ENCODE measurements at regions not wholly inside any gene's neighbourhood (a gene's known extent, or its start where the extent isn't known, plus 50 kb on each side); places are given as distances from the start of the nearest gene placed in this dataset.

DNA sequence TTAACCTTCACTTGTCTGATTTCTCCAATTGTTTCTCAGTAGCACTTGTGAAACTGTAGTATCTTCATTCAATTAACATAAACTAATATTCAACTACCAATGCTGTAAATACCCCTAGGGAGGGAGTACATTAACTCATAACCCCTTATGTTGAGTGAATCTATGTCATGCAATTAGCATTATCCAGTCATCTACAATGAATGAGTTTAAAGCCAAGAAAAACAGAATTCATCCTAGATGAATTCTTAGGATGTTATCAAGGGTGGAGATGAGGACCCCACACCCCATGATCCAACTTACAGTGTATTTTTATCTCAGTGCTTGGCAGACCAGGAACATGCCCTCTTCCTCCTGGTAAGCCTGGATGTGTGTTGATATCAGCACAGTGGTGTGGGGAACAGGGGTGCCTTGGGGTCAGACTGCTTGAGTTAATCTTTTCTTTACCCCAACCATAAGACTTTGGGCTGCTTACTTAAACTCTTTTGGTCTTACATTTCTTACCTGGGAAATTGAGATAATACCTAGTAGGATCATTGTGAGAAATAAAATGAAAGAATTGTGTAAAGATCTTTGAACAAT is 62.1 kb upstream of the SCOC start:
- TF ChIP-seq, protein P1, sequence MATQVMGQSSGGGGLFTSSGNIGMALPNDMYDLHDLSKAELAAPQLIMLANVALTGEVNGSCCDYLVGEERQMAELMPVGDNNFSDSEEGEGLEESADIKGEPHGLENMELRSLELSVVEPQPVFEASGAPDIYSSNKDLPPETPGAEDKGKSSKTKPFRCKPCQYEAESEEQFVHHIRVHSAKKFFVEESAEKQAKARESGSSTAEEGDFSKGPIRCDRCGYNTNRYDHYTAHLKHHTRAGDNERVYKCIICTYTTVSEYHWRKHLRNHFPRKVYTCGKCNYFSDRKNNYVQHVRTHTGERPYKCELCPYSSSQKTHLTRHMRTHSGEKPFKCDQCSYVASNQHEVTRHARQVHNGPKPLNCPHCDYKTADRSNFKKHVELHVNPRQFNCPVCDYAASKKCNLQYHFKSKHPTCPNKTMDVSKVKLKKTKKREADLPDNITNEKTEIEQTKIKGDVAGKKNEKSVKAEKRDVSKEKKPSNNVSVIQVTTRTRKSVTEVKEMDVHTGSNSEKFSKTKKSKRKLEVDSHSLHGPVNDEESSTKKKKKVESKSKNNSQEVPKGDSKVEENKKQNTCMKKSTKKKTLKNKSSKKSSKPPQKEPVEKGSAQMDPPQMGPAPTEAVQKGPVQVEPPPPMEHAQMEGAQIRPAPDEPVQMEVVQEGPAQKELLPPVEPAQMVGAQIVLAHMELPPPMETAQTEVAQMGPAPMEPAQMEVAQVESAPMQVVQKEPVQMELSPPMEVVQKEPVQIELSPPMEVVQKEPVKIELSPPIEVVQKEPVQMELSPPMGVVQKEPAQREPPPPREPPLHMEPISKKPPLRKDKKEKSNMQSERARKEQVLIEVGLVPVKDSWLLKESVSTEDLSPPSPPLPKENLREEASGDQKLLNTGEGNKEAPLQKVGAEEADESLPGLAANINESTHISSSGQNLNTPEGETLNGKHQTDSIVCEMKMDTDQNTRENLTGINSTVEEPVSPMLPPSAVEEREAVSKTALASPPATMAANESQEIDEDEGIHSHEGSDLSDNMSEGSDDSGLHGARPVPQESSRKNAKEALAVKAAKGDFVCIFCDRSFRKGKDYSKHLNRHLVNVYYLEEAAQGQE (IDR thresholded peaks at IDR 0.05; ENCODE audit: insufficient read depth in 1 of 2, low read depth in 2 of 2, low read length in 1 of 2), result no peak
- TF ChIP-seq, protein P2, sequence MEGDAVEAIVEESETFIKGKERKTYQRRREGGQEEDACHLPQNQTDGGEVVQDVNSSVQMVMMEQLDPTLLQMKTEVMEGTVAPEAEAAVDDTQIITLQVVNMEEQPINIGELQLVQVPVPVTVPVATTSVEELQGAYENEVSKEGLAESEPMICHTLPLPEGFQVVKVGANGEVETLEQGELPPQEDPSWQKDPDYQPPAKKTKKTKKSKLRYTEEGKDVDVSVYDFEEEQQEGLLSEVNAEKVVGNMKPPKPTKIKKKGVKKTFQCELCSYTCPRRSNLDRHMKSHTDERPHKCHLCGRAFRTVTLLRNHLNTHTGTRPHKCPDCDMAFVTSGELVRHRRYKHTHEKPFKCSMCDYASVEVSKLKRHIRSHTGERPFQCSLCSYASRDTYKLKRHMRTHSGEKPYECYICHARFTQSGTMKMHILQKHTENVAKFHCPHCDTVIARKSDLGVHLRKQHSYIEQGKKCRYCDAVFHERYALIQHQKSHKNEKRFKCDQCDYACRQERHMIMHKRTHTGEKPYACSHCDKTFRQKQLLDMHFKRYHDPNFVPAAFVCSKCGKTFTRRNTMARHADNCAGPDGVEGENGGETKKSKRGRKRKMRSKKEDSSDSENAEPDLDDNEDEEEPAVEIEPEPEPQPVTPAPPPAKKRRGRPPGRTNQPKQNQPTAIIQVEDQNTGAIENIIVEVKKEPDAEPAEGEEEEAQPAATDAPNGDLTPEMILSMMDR (IDR thresholded peaks at IDR 0.05), result no peak
- TF ChIP-seq POLR2AphosphoS5 (IDR thresholded peaks at IDR 0.05; ENCODE audit: low read depth, low read length) (no peak), TCF7L2 (IDR thresholded peaks at IDR 0.05; ENCODE audit: low read depth, low read length) (no peak)
